Left renal cortex interstitium (tissue), 4 donors: ENCODE measurements at regions not wholly inside any gene's neighbourhood (a gene's known extent, or its start where the extent isn't known, plus 50 kb on each side); places are given as distances from the start of the nearest gene placed in this dataset.

ENCODE experiments used
- DNase-seq, 4 donors: peaks; one replicate each; pipeline ENCODE4 v3.0.0-alpha.2; 2013; ENCODE audit warnings: low read depth in 4 of 4, low spot score in 2 of 4, missing footprints in 1 of 4

DNA sequence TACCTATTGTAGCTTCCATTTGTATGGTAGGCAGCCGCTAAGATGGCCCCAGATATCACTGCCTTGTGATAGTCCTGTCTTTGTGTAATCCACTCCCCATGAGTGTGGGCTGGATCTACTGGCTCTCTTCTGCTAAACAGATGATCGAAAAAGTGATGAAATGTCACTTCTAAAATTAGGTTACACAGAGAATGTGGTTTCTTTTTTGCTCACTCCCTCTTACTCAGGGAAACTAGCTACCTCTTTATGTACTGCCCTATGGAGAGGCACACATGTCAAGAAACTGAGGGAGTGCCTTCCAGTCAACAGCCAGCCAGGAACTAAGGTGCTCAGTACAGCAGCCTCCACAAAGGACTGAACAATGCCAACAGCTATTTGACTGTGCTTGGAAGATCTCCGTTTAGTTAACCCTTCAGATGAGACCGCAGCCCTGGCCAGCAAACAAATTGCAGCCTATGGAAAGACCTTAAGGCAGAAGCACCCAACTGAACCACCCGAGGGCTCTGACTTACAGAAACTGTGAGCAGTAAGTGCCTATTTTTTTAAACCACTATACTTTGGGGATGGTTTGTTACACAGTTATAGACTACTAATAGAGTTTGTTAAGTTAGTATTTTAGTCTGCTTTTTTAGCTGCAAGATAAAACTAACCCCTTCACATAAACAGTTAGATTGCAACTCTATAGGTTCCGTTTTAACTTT, 113.2 kb upstream of the MAF start:
- no peak for DNase-seq

DNA sequence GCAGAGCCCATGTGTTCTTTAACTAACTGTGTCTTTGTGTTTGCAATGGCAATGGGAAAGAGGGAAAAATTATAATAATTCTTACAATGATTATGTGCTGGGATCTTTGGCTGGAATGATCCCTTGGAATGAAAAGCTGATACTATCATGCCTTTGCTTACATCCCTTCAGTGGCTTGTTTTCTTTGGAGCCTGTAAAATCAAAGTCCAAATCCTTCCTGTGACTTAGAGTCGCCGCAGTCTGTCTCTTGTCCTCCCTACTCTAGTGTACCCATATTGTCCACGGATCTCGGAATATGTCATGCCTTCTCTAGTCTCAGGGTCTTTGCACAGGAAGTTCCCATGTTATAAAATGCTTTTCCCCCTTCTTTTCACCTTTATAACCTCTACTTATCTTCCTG, 111.7 kb upstream of the MAF start:
- no peak for DNase-seq

DNA sequence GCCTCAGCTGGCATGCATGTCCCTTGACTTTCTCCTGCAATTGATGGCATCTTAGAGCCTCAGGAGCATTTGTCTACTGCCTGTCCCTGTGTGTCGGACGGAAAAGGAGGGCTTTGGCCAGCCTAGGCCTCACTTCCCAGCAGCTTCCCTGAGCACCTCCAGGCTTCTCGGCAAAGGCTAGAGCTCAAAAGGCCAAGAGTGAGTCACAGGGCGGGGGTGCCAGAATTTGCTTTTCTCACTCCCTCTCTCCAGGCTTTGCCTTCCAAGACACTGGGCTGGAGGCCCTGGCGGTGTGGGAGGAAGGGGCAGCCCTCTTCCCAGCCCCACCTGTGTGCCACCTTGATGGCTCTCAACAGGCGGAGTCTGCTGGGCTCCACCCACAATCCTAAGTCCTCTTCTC, 107.3 kb upstream of the MAF start:
- DNase-seq, result no peak

DNA sequence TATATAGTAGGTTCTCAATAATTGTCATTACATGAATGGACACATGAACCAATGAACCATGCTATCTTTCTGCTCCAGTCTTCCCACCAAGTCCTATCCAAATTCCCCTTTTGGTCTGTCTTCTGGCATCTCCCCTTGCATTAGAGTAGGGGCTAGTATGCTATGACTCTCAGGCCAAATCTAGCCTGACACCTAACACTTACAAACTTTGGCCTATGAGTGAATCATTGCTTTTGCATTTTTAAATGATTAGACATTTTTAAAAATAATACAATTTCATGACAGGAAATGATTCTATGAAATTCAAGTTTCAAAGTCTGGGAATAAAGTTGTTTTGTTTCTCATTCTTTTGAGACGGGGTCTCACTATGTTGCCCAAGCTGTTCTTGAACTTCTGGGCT, 102.5 kb upstream of the MAF start:
- DNase-seq, result no peak

DNA sequence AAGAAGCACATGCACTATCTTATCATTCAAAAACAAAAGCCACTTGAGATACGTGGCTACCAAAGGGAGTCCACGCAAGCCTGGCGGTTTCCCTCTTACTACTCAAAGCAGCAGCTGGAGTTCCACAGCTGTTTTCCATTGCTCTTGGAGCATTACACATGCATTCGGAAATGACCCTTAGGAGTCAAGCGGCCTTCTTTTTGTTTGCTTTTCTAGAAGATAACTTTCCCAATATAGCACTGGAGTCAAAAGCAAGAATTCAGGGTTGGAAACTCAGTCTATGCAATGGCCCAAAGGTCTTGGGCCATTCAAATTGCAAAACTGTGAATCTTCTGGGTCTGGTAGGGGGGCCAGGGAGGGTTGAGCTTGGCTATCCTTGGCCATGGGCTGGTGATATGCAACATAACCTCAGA, 97.8 kb upstream of the MAF start:
- peak in 2 of 4 donors; percentile 53 to 59 for DNase-seq

DNA sequence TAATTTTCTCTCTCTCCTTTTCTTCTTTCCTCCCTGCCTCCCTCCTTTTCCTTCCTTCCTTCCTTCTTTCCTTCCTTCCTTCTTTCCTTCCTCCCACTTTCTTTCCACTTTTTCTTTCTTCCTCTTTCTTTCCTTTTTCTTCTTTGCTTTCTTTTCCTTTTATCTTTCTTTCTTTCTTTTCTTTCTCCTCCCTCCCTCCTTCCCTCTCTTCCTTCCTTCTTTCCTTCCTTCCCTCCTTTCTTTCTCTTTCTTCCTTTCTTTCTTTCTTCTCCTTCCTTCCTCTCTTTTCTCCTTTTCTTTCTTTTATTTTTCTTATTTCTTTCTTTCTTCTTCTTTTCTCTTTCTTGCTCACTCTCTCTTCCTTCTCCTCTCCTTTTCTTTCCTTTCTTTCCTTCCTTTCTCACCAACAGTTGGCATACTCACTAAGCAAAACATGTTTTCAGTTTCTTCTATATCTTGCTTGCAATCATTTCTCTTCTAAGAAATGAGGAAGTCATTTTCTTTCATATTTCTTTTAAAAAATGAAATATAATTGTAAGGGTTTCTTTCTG, 97.1 kb upstream of the MAF start:
- DNase-seq, result no peak

DNA sequence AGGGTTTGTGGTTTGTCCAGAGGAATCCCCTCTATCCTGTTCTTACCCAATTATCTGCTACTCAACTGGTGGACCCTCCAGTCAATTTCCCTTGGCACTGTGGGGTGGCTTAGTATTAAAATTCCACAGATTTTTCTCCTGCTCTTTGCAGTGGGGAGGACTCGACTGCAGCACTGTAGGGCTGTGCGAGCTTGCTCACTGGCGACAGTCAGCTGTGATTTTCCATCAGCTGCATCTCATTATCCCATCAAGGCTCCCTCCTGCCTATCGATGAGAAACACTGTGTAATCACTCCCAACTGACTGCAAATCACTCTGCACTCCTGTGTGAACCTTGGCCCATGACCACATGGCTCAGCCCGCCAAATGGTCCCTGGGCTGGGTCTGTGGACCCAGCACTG, 90.5 kb upstream of the MAF start:
- DNase-seq, result no peak

DNA sequence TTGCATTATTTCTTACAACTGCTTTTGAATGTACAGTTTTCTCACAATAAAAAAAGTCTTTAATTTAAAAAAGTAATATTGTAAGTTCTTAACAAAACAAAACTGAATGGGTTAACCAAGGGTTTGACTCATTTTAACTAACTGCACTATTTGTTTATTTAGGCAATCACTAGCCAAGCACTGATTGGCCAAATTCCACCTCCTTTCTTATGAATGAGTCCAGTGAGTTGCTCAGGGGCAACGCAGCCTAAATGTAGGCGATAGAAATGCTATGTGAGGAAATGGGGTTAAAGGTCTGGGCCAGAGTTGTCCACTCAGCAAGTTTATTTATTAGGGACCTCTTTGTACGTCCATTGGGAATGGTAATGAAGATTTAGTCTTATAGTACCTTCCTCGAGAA, 89.6 kb upstream of the MAF start:
- DNase-seq, result no peak

DNA sequence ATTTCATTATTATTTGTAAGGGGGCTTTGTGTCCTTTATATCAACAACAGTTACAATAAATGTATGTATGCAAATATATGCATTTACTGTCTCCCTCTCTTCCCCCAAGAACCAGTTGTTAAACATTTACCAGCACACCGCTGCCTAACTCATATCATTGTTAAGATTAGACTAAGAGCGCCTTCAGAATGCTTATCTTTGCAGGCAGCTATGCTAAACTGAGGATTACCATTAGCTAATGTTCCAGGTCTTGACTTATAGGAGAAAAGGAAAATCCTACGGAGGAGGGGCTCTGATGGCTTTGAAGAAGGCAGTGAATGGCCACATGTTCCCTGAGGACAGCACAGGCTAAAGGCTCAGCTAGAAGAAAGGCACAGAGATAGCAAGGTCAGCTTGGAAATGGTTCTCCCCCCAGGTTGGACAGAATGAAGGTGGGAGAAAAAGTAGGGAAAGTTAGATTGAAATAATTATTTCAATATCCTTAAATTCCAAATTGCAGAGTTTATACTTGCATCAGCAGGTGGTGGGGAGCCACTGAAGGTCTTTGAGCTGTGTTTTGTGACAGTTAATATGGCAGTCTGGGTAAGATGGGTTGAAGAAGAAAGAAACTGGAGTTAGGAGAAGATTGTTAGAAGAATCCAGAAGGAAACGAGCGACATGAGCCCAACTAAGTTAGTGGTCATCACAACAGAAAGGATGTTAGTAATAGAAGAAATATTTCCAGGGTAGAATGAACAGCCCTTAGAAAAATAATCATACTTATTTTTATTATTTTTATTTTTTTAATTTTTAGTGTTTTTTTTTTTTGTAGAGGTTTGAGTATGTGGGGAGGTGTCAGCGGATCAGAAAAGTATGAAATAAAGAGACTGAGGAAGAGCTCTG, 87.0 kb upstream of the MAF start:
- DNase-seq, result no peak

DNA sequence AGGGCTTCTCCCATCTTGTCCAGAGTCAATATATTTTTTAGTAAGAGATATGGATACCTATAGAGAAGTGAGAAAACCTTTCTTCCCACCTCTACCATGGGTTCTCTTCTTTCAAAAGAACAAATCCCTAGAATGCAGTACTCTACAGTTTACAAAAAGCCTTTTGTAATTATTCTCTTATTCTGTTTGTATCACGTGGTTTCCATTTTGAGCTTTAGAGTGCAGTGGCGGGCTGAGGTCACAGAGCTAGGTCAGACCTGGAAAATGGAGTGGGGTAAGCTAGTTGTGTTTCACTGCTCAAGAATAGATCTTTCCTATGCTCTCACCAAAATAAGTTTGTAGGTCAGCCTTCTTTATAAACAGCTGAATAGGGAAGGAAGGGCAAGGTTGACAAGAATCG, 85.3 kb upstream of the MAF start:
- DNase-seq, result no peak

DNA sequence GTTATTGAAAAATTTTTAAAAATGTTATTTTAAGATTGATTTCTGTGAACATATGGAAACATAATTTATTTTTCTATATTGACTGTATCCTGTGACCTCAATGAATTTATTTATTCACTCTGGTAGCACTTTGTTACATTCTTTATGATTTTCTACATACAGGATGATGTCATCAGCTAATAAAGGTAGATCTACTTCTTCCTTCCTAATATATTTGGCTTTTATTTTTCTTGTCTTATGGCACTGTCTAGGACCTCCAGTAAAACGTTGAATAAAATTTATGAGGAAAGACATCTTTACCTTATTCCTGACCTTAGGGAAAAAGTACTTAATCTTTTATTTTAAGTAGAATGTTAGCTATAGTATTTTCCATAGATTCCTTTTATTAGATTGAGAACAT, 78.8 kb upstream of the MAF start:
- DNase-seq, result no peak

DNA sequence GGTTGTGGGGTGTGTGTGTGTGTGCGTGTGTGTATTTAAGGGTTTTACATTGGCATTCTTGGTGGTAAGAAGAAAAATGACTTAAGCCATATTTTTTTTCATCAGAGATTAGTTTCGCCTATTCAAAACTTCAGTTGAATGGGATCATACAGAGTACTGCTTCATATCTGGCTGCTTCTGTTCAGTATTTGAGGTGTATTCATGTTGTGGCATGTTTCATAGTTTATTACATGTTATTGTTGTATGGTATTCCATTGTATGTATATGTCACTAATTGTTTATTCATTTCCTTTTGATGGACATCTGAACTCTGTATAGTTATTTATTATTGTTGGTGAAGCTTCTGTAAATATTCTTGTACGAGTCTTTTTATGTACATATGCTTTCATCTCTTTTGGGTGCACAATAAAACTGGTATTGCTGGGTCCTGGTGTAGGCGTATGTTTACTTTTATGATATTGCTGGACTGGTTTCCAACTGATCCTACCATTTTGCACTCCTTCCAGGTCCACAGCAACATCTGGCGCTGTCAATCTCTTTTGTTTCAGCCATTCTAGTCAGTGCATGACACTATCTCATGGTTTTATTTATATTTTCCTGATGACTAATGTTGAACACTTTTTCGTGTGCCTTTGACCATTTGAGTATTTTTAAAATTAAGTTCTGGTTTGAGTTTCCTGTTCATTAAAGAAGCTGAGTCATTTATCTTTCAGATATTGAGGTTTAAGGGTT, 77.4 kb upstream of the MAF start:
- DNase-seq, result no peak

DNA sequence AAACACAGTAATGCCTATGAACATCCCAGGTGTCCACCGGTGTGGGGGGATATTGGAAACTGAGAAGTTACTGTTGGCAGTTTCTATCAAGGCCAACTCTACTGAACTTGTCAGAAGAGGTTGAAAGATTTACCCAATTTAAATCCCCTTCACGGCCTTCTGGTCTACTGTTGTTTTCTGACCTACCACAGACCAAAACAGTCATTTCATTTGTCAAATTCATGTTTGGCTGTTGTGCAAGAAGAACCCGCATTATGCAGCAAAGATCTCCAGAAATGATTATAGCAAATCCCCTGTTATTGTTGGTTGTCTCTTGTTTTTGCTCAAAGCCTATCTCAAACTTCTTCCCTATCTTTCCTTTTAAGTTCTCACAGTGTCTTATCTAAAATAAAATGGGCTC, 73.1 kb upstream of the MAF start:
- no peak for DNase-seq

DNA sequence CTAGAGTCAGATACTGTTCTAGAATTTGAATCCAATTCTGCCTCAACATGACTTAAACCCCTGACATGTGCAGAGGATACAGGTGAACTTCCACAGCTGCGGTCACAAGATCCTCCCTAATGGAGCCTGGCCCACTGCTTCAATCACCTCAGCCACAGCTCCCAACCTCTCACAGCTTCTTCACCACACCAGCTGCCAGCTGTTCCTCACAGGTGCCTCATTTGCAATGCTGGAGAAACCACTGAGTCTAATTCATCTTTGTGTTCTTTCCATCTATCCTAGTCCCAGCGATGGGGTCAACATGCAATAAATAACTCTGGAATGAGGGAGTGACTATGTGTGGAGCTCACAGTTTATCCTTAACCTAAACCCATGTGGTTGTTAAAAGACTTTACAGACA, 72.0 kb upstream of the MAF start:
- no peak for DNase-seq

DNA sequence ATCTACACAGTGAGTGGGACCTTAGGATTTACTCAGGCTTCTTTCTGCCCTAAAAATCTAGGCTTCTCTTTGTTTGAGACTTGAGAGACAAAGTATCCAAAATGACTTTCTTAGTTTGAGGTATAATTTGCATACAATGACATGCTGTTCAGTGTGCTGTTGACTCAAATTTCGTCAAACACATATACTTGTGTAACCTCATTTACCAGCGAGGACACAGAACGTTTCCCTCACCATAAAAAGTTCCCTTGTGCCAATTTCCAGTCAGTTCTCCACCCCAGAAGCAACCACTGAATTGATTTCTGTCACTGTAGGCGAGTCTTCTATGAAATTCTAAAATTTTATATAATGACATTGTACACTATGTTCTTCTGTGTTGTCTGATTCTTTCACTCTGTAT, 68.0 kb upstream of the MAF start:
- no peak for DNase-seq

DNA sequence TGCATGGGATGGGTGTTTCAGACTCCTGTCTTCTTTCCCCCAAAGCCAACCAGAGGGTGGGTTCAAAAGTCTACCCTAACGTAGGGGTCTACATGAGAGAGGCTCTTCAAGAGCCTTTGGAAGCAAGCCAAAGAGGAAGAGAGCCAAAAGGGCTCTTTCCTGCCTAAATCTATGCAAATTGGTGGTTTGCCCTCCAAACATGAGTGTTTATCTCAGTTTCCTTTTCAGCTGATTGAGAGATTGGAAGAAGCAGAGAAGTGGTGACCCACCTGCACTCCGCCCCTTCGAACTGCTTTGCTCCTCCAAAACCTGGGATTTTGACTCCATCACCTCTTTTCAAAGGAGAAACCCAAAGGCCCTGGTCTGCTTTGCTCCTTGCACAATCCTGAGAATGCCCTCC, 65.4 kb upstream of the MAF start:
- no peak for DNase-seq

DNA sequence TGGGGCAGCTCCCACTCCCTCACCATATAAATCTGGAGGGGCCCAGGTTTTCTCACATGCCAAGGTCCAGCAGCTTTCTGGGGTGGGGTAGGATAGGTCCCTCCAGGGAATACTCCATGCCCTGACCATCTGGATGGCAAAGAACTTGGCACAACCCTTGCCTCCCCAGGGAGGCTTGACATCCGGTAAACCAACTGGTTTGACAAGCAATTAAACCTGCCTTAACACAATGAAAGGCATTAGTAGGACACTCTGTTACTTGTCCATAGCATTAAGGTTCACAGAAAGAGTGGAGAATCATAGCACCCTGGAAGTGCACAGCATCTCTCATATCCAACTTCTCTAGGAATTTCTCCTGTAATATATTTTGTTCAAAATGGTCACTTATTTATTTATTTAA, 63.9 kb upstream of the MAF start:
- DNase-seq, result no peak

DNA sequence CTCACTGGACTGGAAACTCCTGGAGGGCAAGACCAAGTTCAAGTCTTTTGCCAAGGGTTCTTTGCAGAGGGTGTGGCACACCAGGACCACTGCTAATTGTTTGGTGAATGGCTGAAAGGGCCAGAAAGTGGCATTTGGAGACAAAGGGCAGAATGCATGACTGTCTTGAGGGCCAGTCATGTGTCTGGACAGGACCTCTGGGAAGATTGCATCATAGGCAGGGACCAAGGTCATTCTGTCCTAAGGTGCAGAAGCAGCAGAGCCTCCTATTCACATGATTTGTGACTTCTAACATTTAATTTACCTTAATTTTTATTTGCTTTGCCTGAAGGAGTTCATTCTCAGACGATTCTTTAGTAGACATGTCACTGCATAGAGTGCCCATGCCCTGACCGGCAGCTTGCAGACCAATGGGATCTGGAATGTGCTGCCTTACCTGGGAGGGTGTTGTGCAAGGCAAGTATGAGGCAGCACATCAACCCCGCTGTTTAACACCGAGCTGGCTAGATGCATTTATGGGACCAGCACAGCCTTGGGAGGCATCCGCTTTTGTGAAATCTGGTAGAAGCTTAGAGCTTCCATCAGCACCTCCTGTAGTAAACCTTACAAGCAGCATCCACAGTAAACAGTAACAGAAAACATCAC, 62.3 kb upstream of the MAF start:
- no peak for DNase-seq

DNA sequence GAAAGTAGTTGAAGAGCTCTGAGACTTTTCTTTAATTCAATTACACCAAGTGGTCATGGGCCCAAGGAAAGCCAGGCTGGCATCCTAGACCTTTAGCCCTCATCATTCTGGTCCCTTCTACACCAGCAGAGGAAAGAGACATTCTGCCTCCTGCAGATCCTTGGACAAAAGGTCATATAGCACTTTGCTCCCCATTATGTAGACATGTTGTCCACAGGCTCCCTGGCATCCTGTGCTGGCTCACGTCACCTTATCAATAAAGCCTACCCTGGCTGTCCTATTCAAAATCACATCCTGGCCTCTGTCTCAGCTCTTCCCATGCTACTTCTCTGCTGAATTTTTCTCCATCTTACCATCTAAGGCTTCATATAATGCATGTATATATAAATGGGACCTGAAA, 61.6 kb upstream of the MAF start:
- DNase-seq, result no peak

DNA sequence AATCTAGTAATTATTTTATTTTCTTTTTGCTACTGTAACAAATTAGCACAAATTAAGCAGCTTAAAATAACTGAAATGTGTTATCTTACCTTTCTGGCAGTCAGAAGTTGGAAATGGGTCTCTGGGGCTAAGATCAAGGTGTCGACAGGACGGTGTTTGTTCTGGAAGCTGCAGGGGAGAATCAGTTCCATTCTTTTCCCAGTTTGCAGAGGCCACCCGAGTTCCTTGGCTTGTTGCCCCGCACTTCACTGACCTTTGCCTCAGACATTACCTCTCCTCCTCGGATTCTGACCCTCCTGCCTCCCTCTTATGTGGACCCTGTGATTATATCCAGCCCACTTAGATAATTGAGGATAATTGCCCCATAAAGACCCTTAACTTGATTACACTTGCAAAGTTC, 61.0 kb upstream of the MAF start:
- no peak for DNase-seq

DNA sequence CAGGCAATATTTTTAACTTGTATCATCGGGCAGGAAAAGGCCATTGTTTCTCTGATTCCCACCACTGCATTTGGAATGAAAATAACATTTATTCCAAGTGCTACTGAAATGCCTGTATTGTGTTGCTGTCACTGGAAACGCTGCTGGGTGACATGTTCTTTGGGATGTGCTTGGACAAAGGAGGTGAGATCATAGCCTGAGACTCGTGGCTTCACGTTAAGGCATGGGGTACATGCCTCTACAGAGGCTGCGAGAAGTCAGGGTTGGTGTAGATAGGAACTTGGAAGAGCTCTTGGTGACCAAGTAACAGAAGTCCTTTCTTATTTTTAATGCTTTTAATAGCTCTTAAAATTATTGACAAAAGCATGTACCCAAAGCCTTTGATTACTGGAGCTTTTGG, 58.8 kb upstream of the MAF start:
- DNase-seq, result no peak
